PC-9 (cell line): ENCODE measurements at regions not wholly inside any gene's neighbourhood (a gene's known extent, or its start where the extent isn't known, plus 50 kb on each side); places are given as distances from the start of the nearest gene placed in this dataset.

Source experiments
- CTCF ChIP-seq: fragments of 200-600 bp; sonication (generic); conservative IDR thresholded peaks from 2 replicates; pipeline ENCODE4 v1.6.1; 2017; ENCODE audit warnings: mixed run types, antibody characterized with exemption, mild to moderate bottlenecking, moderate library complexity
- EZH2 ChIP-seq: fragments of 200-600 bp; sonication (generic); IDR thresholded peaks from 2 replicates; pipeline ENCODE4 v1.8.0; 2017; ENCODE audit warnings: antibody characterized with exemption, low read depth

DNA sequence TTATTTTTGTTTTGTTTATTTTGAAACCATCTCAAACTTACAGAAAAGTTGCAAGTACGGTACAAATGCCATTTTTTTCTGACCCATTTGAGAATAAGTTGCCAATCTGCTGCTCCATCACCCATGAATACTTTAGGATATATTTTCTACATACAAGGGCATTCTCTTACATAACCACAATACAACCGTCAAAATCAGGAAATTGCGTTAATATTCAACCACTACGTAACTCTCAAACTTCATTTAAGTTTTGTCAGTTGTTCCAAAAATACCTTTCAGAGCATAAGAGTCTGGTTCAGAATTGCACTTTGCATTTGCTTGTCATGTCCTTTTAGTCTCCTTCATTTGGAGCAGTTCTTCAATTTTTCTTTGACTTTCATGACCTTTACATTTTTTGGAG, 194.3 kb upstream of the BDNF start:
- TF ChIP-seq CTCF (no peak), EZH2 (no peak)
